AG09319 (cell line): ENCODE measurements at regions not wholly inside any gene's neighbourhood (a gene's known extent, or its start where the extent isn't known, plus 50 kb on each side); places are given as distances from the start of the nearest gene placed in this dataset.

Experiments used
- DNase-seq: peaks from one replicate; pipeline ENCODE4 v3.0.0-alpha.2; 2010; ENCODE audit warnings: low read depth; ENCODE audit errors: extremely low read depth
- CTCF ChIP-seq: IDR thresholded peaks from 2 replicates; pipeline ENCODE4 v1.5.1; 2011; ENCODE audit warnings: low read depth, mild to moderate bottlenecking, inconsistent platforms, low read length, moderate library complexity

- DNase-seq: peak; percentile 19
- TF ChIP-seq CTCF: no peak
Measured at GRCh38 chr15:38049891-38050290, 115.5 kb downstream of the TMCO5A start.

- DNase-seq: no peak
- no peak for TF ChIP-seq CTCF
Measured at GRCh38 chr15:38050529-38051448, 116.3 kb downstream of the TMCO5A start.

- TF ChIP-seq CTCF: no peak
- no peak for DNase-seq
Measured at GRCh38 chr15:38053205-38053604, 118.8 kb downstream of the TMCO5A start.

- TF ChIP-seq CTCF: no peak
- DNase-seq: no peak
Measured at GRCh38 chr15:38053776-38054175, 119.3 kb downstream of the TMCO5A start.

- no peak for TF ChIP-seq CTCF
- DNase-seq: no peak
Measured at GRCh38 chr15:38054488-38054887, 120.0 kb downstream of the TMCO5A start.

GRCh38 chr15:38058596-38059075 is 124.2 kb downstream of the TMCO5A start:
- DNase-seq: no peak
- TF ChIP-seq CTCF: no peak

- no peak for TF ChIP-seq CTCF
Measured at GRCh38 chr15:38059665-38060064, 125.2 kb downstream of the TMCO5A start.

More at GRCh38 chr15:38059665-38060064, 125.2 kb downstream of the TMCO5A start:
- no peak for DNase-seq
